ENCODE measurements at regions not wholly inside any gene's neighbourhood (a gene's known extent, or its start where the extent isn't known, plus 50 kb on each side); places are given as distances from the start of the nearest gene placed in this dataset.
"Not testable (repeated sequence)": the region's sequence is repeated elsewhere in the genome, so short reads cannot be mapped to it uniquely, and the experiment has no call there.

DNA sequence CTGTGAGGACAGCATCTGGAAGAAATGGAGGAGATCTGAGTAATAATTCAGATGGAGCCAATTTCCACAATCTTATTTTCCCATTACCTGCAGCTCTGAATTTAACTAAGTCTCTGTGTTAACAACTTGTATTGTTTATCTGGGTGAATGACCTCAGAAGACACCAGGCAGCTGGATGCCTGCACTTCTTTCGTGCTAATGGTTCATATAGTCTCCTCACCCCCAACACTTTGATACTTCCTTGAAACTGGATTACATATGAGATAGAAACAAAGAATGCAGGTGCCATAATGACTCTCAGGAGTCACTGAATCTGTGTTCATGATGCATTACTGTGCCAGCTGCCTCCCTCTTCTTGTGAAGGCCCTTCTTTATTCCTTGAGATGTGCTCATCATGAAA lies 125.6 kb upstream of the VPREB1 start:
- DNase-seq (ENCODE audit: extremely low spot score) = no peak
- ChIA-PET CTCF (interaction anchor here (0.9 to 3.0 kb wide), 6 partner anchors 8 to 87 kb away, joined by 3 to 13 read pairs (median 5); no protein-coding TSS in a partner anchor), POLR2A (no interaction called here)
- TF ChIP-seq CTCF (IDR thresholded peaks at IDR 0.05; ENCODE audit: control extremely low read depth, extremely low read depth, low read depth, missing control alignments) = no peak

DNA sequence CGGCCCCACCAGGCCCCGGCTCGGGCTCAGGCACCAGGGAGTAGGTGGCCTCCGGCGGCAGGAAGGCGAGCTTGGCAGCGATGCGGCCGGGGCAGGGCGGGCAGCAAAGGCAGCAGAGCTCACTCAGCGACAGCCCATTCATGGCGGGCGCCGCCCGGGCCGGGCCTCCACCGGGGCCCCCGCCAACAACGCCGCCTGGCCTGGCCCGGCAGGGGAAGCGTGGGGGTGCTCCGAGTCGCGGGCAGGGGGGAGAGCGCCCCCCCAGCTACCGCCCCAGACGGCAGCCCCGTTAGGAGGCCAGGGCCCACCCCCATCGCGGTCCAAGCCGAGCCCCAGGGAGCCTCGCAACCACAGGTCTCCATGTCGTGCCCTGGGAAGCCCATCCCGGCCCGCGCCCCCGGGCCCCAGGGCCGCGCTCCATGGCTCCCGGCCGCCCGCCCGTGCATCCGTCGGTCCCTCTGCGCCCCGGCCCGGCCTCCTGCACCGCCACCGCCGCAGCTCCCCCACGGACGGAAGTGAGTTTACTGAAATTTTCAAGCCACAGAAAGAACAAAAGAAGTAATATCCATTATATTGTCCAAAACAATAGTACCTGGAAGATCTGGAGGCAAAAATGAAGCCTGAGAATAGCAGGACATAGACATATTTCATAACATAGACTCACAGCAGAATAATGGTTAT lies 126.6 kb upstream of the VPREB1 start:
- DNase-seq (ENCODE audit: extremely low spot score); POLR2A ChIA-PET: not testable (repeated sequence)
- CTCF ChIA-PET = interaction anchor here (1.8 to 3.0 kb wide), 3 partner anchors 7 to 88 kb away, joined by 6 to 13 read pairs (median 9); no protein-coding TSS in a partner anchor

- DNase-seq (ENCODE audit: extremely low spot score); POLR2A ChIA-PET; CTCF ChIA-PET: not testable (repeated sequence)
Measured at GRCh38 chr22:22116997-22117770, 127.4 kb upstream of the VPREB1 start.

DNA sequence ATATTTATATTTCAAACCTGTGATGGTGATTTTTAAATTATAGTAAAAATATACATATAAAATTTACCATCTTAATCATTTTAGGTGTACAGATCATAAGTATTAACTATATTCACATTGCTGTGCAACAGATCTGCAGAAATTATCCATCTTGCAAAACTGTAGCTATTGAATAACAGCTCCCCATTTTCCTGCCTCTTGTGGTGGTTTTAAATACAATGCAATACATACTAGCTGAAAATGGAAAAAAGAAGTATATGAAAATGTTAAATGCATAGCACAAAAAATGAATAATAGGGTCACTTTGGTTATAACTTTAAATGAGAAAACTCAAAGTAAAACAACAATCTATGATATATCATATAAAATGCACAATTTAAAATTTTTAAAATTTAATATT lies 130.9 kb upstream of the VPREB1 start:
- DNase-seq (ENCODE audit: extremely low spot score) = no peak
- ChIA-PET CTCF (no interaction called here), POLR2A (no interaction called here)
- TF ChIP-seq CTCF (IDR thresholded peaks at IDR 0.05; ENCODE audit: control extremely low read depth, extremely low read depth, low read depth, missing control alignments) = no peak

DNA sequence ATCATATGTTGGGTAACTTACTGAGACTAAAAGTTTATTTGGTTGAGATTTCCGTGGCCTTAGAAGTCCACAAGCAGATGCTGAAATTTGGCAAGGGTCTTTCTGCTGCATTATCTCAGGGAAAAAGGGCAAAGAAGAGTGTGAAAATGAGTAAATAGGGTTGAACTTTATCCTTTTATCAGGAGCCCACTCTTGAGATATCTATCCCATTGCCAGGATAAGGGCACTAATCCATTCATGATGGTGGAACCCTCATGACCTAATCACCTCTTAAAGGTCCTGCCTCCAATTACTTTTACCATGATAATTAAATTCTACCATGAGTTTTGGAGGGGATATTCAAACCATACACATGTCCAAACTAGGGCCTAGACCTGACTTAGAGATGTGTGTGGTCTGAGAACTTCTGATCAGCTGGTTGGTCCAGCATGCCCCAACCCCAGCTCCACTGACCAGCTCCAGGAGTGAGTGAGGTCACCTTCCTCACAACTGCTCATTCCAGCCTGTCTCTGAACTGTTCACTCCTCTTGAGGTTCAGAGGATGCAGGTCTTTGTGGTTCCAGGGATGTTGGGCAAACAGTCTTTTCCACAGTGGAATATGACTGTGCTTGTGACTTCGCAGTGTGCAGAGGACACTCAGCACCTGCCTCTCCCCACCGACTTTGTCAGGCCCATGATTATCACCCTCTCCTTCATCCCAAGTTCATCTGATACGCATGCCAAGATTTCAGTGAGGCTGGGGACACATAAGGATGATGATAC lies 130.1 kb upstream of the TOP3B start:
- ChIA-PET CTCF (interaction anchor here (1.0 to 2.7 kb wide), 4 partner anchors 28 to 83 kb away, joined by 3 to 9 read pairs (median 4); no protein-coding TSS in a partner anchor), POLR2A (no interaction called here)
- TF ChIP-seq CTCF (IDR thresholded peaks at IDR 0.05; ENCODE audit: control extremely low read depth, extremely low read depth, low read depth, missing control alignments) = no peak
- no peak for DNase-seq (ENCODE audit: extremely low spot score)

DNA sequence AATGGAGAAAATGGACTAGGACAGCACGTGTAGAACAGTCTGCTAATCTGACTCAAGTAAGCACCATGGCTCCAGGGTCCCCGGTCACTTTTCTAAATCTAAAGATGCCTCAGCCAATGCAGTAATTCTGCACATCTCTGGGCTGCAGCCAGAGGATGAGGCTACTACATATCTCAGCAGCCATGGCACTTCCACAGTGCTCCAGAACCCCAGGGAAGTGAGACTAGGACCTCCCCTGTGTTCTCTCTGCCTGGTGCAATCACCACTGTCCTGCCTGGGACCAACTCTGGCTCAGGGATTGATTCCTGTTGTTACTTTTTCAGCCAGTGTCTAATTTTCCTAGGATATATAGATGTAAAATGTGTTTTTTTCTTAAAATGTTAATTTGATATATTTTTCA lies 129.4 kb upstream of the TOP3B start:
- ChIA-PET CTCF (interaction anchor here (1.0 to 5.0 kb wide), 18 partner anchors 7 to 124 kb away, joined by 3 to 39 read pairs (median 4); no protein-coding TSS in a partner anchor), POLR2A (interaction anchor here (0.8 kb wide), 1 partner anchor 46 kb away, joined by 3 read pairs; no protein-coding TSS in a partner anchor)
- no peak for DNase-seq (ENCODE audit: extremely low spot score)
- TF ChIP-seq CTCF (IDR thresholded peaks at IDR 0.05; ENCODE audit: control extremely low read depth, extremely low read depth, low read depth, missing control alignments) = no peak

DNA sequence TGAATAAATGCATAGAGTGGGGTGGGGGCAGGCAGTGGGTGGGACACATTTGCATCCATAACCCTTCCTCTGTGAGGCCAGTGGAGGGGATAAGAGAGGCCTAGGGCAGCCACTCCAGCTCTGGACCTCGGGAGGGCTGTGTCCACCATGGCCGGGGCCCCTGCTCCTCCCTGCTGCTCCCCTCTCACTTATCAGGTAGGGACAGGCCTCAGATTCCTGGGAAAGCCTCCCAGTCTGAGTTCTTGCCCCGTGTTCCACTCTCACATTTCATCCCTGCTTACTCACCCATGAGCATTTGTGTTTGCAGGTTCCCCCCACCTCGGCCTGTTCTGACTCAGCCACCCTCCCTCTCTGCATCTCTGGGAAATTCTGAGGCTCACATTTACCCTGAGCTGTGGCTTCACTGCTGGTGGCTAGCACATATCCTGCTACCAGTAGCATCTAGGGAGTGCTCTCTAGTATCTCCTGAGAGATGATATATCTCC lies 128.7 kb upstream of the TOP3B start:
- TF ChIP-seq CTCF (IDR thresholded peaks at IDR 0.05; ENCODE audit: control extremely low read depth, extremely low read depth, low read depth, missing control alignments) = no peak
- ChIA-PET POLR2A (interaction anchor here (0.5 to 0.8 kb wide), 2 partner anchors 46 to 343 kb away, joined by 3 to 4 read pairs; no protein-coding TSS in a partner anchor), CTCF (interaction anchor here (0.7 to 5.0 kb wide), 29 partner anchors 8 to 125 kb away, joined by 3 to 39 read pairs (median 4); no protein-coding TSS in a partner anchor)
- DNase-seq (ENCODE audit: extremely low spot score) = peak; percentile 86
